ENCODE measurements at regions not wholly inside any gene's neighbourhood (a gene's known extent, or its start where the extent isn't known, plus 50 kb on each side); places are given as distances from the start of the nearest gene placed in this dataset.
A peak's percentile ranks its signal among the peaks of the same experiment; 100 is the strongest.

- no peak for DNase-seq (ENCODE audit: low read depth)
Measured at GRCh38 chr21:35491920-35492678, 443.0 kb upstream of the RUNX1 start.

- DNase-seq (ENCODE audit: low read depth): no peak
Measured at GRCh38 chr21:35491114-35491513, 442.0 kb upstream of the RUNX1 start.

GRCh38 chr21:35489389-35489980 is 440.4 kb upstream of the RUNX1 start:
- DNase-seq (ENCODE audit: low read depth): no peak

- no peak for DNase-seq (ENCODE audit: low read depth)
Measured at GRCh38 chr21:35488946-35489345, 439.8 kb upstream of the RUNX1 start.

- no peak for DNase-seq (ENCODE audit: low read depth)
Measured at GRCh38 chr21:35485364-35485763, 436.3 kb upstream of the RUNX1 start.

- no peak for DNase-seq (ENCODE audit: low read depth)
Measured at GRCh38 chr21:35484851-35485250, 435.7 kb upstream of the RUNX1 start.

- DNase-seq (ENCODE audit: low read depth): no peak
Measured at GRCh38 chr21:35484032-35484431, 434.9 kb upstream of the RUNX1 start.

- no peak for DNase-seq (ENCODE audit: low read depth)
Measured at GRCh38 chr21:35482933-35483662, 434.0 kb upstream of the RUNX1 start.

GRCh38 chr21:35482096-35482495 is 433.0 kb upstream of the RUNX1 start:
- no peak for DNase-seq (ENCODE audit: low read depth)

GRCh38 chr21:35481005-35481404 is 431.9 kb upstream of the RUNX1 start:
- DNase-seq (ENCODE audit: low read depth): no peak

- DNase-seq (ENCODE audit: low read depth): no peak
Measured at GRCh38 chr21:35479529-35479928, 430.4 kb upstream of the RUNX1 start.

- DNase-seq (ENCODE audit: low read depth): no peak
Measured at GRCh38 chr21:35479065-35479448, 430.0 kb upstream of the RUNX1 start.

- no peak for DNase-seq (ENCODE audit: low read depth)
Measured at GRCh38 chr21:35478161-35479064, 429.3 kb upstream of the RUNX1 start.

GRCh38 chr21:35477622-35478021 is 428.5 kb upstream of the RUNX1 start:
- DNase-seq (ENCODE audit: low read depth): no peak

- DNase-seq (ENCODE audit: low read depth): peak; percentile 74
Measured at GRCh38 chr21:35476621-35477395, 427.7 kb upstream of the RUNX1 start.

GRCh38 chr21:35475762-35476161 is 426.7 kb upstream of the RUNX1 start:
- DNase-seq (ENCODE audit: low read depth): peak; percentile 48

GRCh38 chr21:35475009-35475408 is 425.9 kb upstream of the RUNX1 start:
- DNase-seq (ENCODE audit: low read depth): no peak

GRCh38 chr21:35473496-35473895 is 424.4 kb upstream of the RUNX1 start:
- no peak for DNase-seq (ENCODE audit: low read depth)

GRCh38 chr21:35470522-35470921 is 421.4 kb upstream of the RUNX1 start:
- DNase-seq (ENCODE audit: low read depth): no peak

- no peak for DNase-seq (ENCODE audit: low read depth)
Measured at GRCh38 chr21:35469498-35469897, 420.4 kb upstream of the RUNX1 start.

- no peak for DNase-seq (ENCODE audit: low read depth)
Measured at GRCh38 chr21:35468991-35469390, 419.9 kb upstream of the RUNX1 start.

Measured in HS-27A (cell line).